T-cell (primary cell): ENCODE measurements at regions not wholly inside any gene's neighbourhood (a gene's known extent, or its start where the extent isn't known, plus 50 kb on each side); places are given as distances from the start of the nearest gene placed in this dataset.

Source experiments
- ATAC-seq, 4 experiments: fragments of 200-7000 bp in 3 of 4; fragments of 150-1000 bp in 1 of 4; cut with Tn5 transposase; replicated peaks in 1 of 4; 1 replicate in 3 of 4; 2 replicates in 1 of 4; pipeline ENCODE4 v1.10.0; 2021; ENCODE audit warnings: moderate library complexity in 3 of 4, mild to moderate bottlenecking in 2 of 4, moderate number of reproducible peaks in 1 of 4
- CTCF ChIA-PET, 2 donors: fragments of 300-600 bp; sonication (Branson Sonifier 250); formaldehyde crosslinking; loops; one replicate each; lab custom pipeline; 2022; ENCODE audit warnings: antibody characterized with exemption in 2 of 2; lab: Charles Lee
- POLR2A ChIA-PET, 2 donors: fragments of 300-600 bp; sonication (Branson Sonifier 250); formaldehyde crosslinking; loops; one replicate each; lab custom pipeline; 2022; ENCODE audit warnings: antibody characterized with exemption in 2 of 2; lab: Charles Lee
- DNase-seq, 35 experiments: peaks; one replicate each; pipeline versions ENCODE4 v3.0.0 to v3.0.0-alpha.2; 2013 to 2023
- H3K27ac ChIP-seq: one replicate; pipeline ENCODE4 v1.5.1; 2013; ENCODE audit warnings: low read length
- H3K27me3 ChIP-seq, 2 experiments: replicated peaks in 1 of 2; 1 replicate in 1 of 2; 2 replicates in 1 of 2; pipeline versions ENCODE4 v1.6.1 to v1.7.0; 2013; ENCODE audit warnings: low read length in 1 of 2, mixed read lengths in 1 of 2; ENCODE audit not compliant: control insufficient read depth in 2 of 2, insufficient read depth in 2 of 2; ENCODE audit errors: extremely low read depth in 1 of 2
- H3K36me3 ChIP-seq, 2 donors: 1 replicate in 1 of 2; 2 replicates in 1 of 2; pipeline versions ENCODE4 v1.6.1 to v1.7.0; 2013; ENCODE audit warnings: low read length in 1 of 2; ENCODE audit not compliant: control insufficient read depth in 2 of 2, insufficient read depth in 1 of 2; ENCODE audit errors: extremely low read depth in 1 of 2
- H3K4me1 ChIP-seq, 2 experiments: 1 replicate in 1 of 2; 2 replicates in 1 of 2; pipeline versions ENCODE4 v1.6.1 to v1.7.0; 2013; ENCODE audit warnings: low read length in 2 of 2, mixed read lengths in 1 of 2; ENCODE audit not compliant: insufficient read depth in 2 of 2, control insufficient read depth in 1 of 2; ENCODE audit errors: extremely low read depth in 1 of 2
- H3K4me3 ChIP-seq, 2 donors: 1 replicate in 1 of 2; 2 replicates in 1 of 2; pipeline versions ENCODE4 v1.5.1 to v1.7.0; 2013; ENCODE audit warnings: mild to moderate bottlenecking in 2 of 2, low read length in 1 of 2, moderate library complexity in 1 of 2; ENCODE audit not compliant: control insufficient read depth in 1 of 2; ENCODE audit errors: extremely low read depth in 1 of 2
- H3K9me3 ChIP-seq: 2 replicates; pipeline ENCODE4 v1.7.0; 2013
- H3K27ac Mint-ChIP-seq, 2 donors: one replicate each; pipeline ENCODE4 v1.8.0; 2020 to 2021; ENCODE audit warnings: mild to moderate bottlenecking in 2 of 2, mixed read lengths in 2 of 2
- H3K27me3 Mint-ChIP-seq, 2 donors: one replicate each; pipeline ENCODE4 v1.8.0; 2021 to 2022; ENCODE audit warnings: mixed read lengths in 2 of 2
- H3K36me3 Mint-ChIP-seq: one replicate; pipeline ENCODE4 v1.8.0; 2021; ENCODE audit warnings: mixed read lengths
- H3K4me1 Mint-ChIP-seq, 3 donors: one replicate each; pipeline ENCODE4 v1.8.0; 2020 to 2022; ENCODE audit warnings: mixed read lengths in 3 of 3, mild to moderate bottlenecking in 1 of 3
- H3K4me3 Mint-ChIP-seq, 3 donors: one replicate each; pipeline ENCODE4 v1.8.0; 2020 to 2022; ENCODE audit warnings: mild to moderate bottlenecking in 3 of 3, mixed read lengths in 3 of 3, moderate library complexity in 3 of 3
- H3K9me3 Mint-ChIP-seq, 3 donors: one replicate each; pipeline ENCODE4 v1.8.0; 2020 to 2022; ENCODE audit warnings: mixed read lengths in 3 of 3
- WGBS: methylation state at CpG from one replicate; pipeline ENCODE4 v1.1.5; 2013; ENCODE audit warnings: missing lambda C conversion rate; ENCODE audit not compliant: insufficient coverage; 5-methylcytosine and 5-hydroxymethylcytosine counted together

GRCh38 chr7:155172141-155172540 is 102.0 kb downstream of the HTR5A start:
- peaks cover 15 to 26% of the 10 kb centered on the region in 2 donors for H3K27me3 Mint-ChIP-seq
- peaks cover 0 to 27% of the 10 kb centered on the region in 2 experiments for H3K27me3 ChIP-seq
- H3K36me3 ChIP-seq: no peaks in the 10 kb centered on the region
- WGBS: 80% methylated on average over 4 of the region's 5 CpGs
- H3K4me3 Mint-ChIP-seq: no peak overlapping the region
- H3K4me3 ChIP-seq: no peak overlapping the region
- no peak overlapping the region for H3K27ac Mint-ChIP-seq
- DNase-seq: no peak
- ATAC-seq: no peak
- no peaks in the 10 kb centered on the region for H3K36me3 Mint-ChIP-seq
- peaks cover 0 to 3% (median 0%) of the 10 kb centered on the region in 3 donors for H3K9me3 Mint-ChIP-seq
- CTCF ChIA-PET: no interaction called here
- H3K9me3 ChIP-seq: no peaks in the 10 kb centered on the region
- no peaks in the 10 kb centered on the region for H3K4me1 Mint-ChIP-seq
- no peaks in the 10 kb centered on the region for H3K4me1 ChIP-seq
- no peak overlapping the region for H3K27ac ChIP-seq
- POLR2A ChIA-PET: interaction anchor here in 1 of 2 donors (0.7 kb wide), 1 partner anchor 38 kb away, joined by 3 read pairs; no protein-coding TSS in a partner anchor

GRCh38 chr7:155173905-155174304 is 103.8 kb downstream of the HTR5A start:
- H3K27me3 Mint-ChIP-seq: peaks cover 18 to 20% of the 10 kb centered on the region in 2 donors
- Histone ChIP-seq H3K27me3 (peaks cover 0 to 15% of the 10 kb centered on the region in 2 experiments), H3K27ac (no peak overlapping the region), H3K36me3 (no peaks in the 10 kb centered on the region), H3K9me3 (no peaks in the 10 kb centered on the region), H3K4me1 (no peaks in the 10 kb centered on the region), H3K4me3 (no peak overlapping the region)
- no peak for ATAC-seq
- H3K4me1 Mint-ChIP-seq: no peaks in the 10 kb centered on the region
- no peak overlapping the region for H3K4me3 Mint-ChIP-seq
- 74% methylated on average over 6 of the region's 9 CpGs for WGBS
- POLR2A ChIA-PET: no interaction called here
- no peak for DNase-seq
- no peak overlapping the region for H3K27ac Mint-ChIP-seq
- H3K36me3 Mint-ChIP-seq: no peaks in the 10 kb centered on the region
- peaks cover 0 to 3% (median 0%) of the 10 kb centered on the region in 3 donors for H3K9me3 Mint-ChIP-seq
- CTCF ChIA-PET: no interaction called here

- H3K4me1 ChIP-seq: no peaks in the 10 kb centered on the region
- no peak overlapping the region for H3K27ac Mint-ChIP-seq
- H3K9me3 ChIP-seq: no peaks in the 10 kb centered on the region
- peaks cover 0 to 3% (median 0%) of the 10 kb centered on the region in 3 donors for H3K9me3 Mint-ChIP-seq
- ChIA-PET CTCF (no interaction called here), POLR2A (no interaction called here)
- no peaks in the 10 kb centered on the region for H3K36me3 ChIP-seq
- no peaks in the 10 kb centered on the region for H3K4me1 Mint-ChIP-seq
- ATAC-seq: no peak
- H3K4me3 ChIP-seq: no peak overlapping the region
- no peak for DNase-seq
- H3K36me3 Mint-ChIP-seq: no peaks in the 10 kb centered on the region
- WGBS: 60% methylated on average over 1 of the region's 2 CpGs
- H3K4me3 Mint-ChIP-seq: no peak overlapping the region
- H3K27me3 ChIP-seq: peaks cover 0 to 2% of the 10 kb centered on the region in 2 experiments
- peaks cover 9% of the 10 kb centered on the region in 2 donors for H3K27me3 Mint-ChIP-seq
- no peak overlapping the region for H3K27ac ChIP-seq
Measured at GRCh38 chr7:155178096-155178495, 108.0 kb downstream of the HTR5A start.

GRCh38 chr7:155181768-155182167 is 111.6 kb downstream of the HTR5A start:
- WGBS: 72% methylated on average over 6 of the region's 8 CpGs
- Mint-ChIP-seq H3K9me3 (peaks cover 11 to 15% (median 13%) of the 10 kb centered on the region in 3 donors), H3K27ac (no peak overlapping the region), H3K4me1 (no peaks in the 10 kb centered on the region), H3K4me3 (no peak overlapping the region), H3K27me3 (peaks cover 2 to 6% of the 10 kb centered on the region in 2 donors), H3K36me3 (no peaks in the 10 kb centered on the region)
- no peak overlapping the region for H3K4me3 ChIP-seq
- no peak for ATAC-seq
- POLR2A ChIA-PET: no interaction called here
- peaks cover 7% of the 10 kb centered on the region for H3K9me3 ChIP-seq
- CTCF ChIA-PET: no interaction called here
- no peaks in the 10 kb centered on the region for H3K4me1 ChIP-seq
- H3K27ac ChIP-seq: no peak overlapping the region
- no peak for DNase-seq
- no peaks in the 10 kb centered on the region for H3K36me3 ChIP-seq
- H3K27me3 ChIP-seq: no peaks in the 10 kb centered on the region

GRCh38 chr7:155182406-155182970 is 112.4 kb downstream of the HTR5A start:
- H3K36me3 ChIP-seq: no peaks in the 10 kb centered on the region
- H3K27me3 ChIP-seq: peaks cover 0 to 5% of the 10 kb centered on the region in 2 experiments
- no peak overlapping the region for H3K4me3 ChIP-seq
- H3K27ac Mint-ChIP-seq: no peak overlapping the region
- DNase-seq: no peak
- H3K27me3 Mint-ChIP-seq: peaks cover 2 to 6% of the 10 kb centered on the region in 2 donors
- no peaks in the 10 kb centered on the region for H3K4me1 Mint-ChIP-seq
- no peak overlapping the region for H3K4me3 Mint-ChIP-seq
- WGBS: 65% methylated on average over 5 of the region's 8 CpGs
- ChIA-PET POLR2A (no interaction called here), CTCF (no interaction called here)
- no peak for ATAC-seq
- H3K4me1 ChIP-seq: no peaks in the 10 kb centered on the region
- peaks cover 7% of the 10 kb centered on the region for H3K9me3 ChIP-seq
- H3K36me3 Mint-ChIP-seq: no peaks in the 10 kb centered on the region
- H3K9me3 Mint-ChIP-seq: peaks cover 11 to 15% (median 13%) of the 10 kb centered on the region in 3 donors
- H3K27ac ChIP-seq: no peak overlapping the region

- ChIA-PET CTCF (no interaction called here), POLR2A (no interaction called here)
- H3K27ac ChIP-seq: no peak overlapping the region
- H3K4me1 ChIP-seq: no peaks in the 10 kb centered on the region
- DNase-seq: no peak
- peaks cover 7% of the 10 kb centered on the region for H3K9me3 ChIP-seq
- WGBS: no CpG with 5 or more reads among the region's 1 CpG
- Mint-ChIP-seq H3K27ac (no peak overlapping the region), H3K9me3 (peaks cover 11 to 15% (median 13%) of the 10 kb centered on the region in 3 donors), H3K4me3 (no peak overlapping the region), H3K36me3 (no peaks in the 10 kb centered on the region), H3K27me3 (peaks cover 2 to 3% of the 10 kb centered on the region in 2 donors), H3K4me1 (peaks cover 0 to 3% (median 2%) of the 10 kb centered on the region in 3 donors)
- peaks cover 0 to 9% of the 10 kb centered on the region in 2 experiments for H3K27me3 ChIP-seq
- no peak for ATAC-seq
- no peaks in the 10 kb centered on the region for H3K36me3 ChIP-seq
- H3K4me3 ChIP-seq: no peak overlapping the region
Measured at GRCh38 chr7:155183655-155184054, 113.5 kb downstream of the HTR5A start.
